CD4-positive, CD25-positive, alpha-beta regulatory T cell (primary cell): ENCODE measurements at regions not wholly inside any gene's neighbourhood (a gene's known extent, or its start where the extent isn't known, plus 50 kb on each side); places are given as distances from the start of the nearest gene placed in this dataset.

ENCODE experiments used
- ATAC-seq, 2 donors: fragments of 150-1000 bp; cut with Tn5 transposase; one replicate each; pipeline ENCODE4 v1.10.0; 2021; ENCODE audit warnings: low read depth in 2 of 2, moderate number of reproducible peaks in 2 of 2, moderate library complexity in 1 of 2
- DNase-seq, 3 donors: peaks; one replicate each; pipeline versions ENCODE4 v3.0.0 to v3.0.0-alpha.2; 2012 to 2022; ENCODE audit warnings: mixed read lengths in 1 of 3
- H3K27ac ChIP-seq: one replicate; pipeline ENCODE4 v1.7.0; 2013; ENCODE audit warnings: mild to moderate bottlenecking, low read length; ENCODE audit not compliant: insufficient read depth, poor library complexity, severe bottlenecking
- H3K27me3 ChIP-seq: one replicate; pipeline ENCODE4 v1.7.0; 2013; ENCODE audit warnings: low read length; ENCODE audit not compliant: control insufficient read depth, insufficient read depth
- H3K36me3 ChIP-seq: one replicate; pipeline ENCODE4 v1.7.0; 2013; ENCODE audit warnings: mild to moderate bottlenecking, low read length, moderate library complexity; ENCODE audit not compliant: control insufficient read depth, insufficient read depth
- H3K4me1 ChIP-seq: 2 replicates; pipeline ENCODE4 v1.7.0; 2013; ENCODE audit warnings: mild to moderate bottlenecking, low read length; ENCODE audit not compliant: insufficient read depth, control insufficient read depth, poor library complexity, severe bottlenecking
- H3K4me3 ChIP-seq: one replicate; pipeline ENCODE4 v1.7.0; 2013; ENCODE audit warnings: low read depth, mild to moderate bottlenecking, low read length, moderate library complexity
- H3K9me3 ChIP-seq, 2 experiments: 1 replicate in 1 of 2; 2 replicates in 1 of 2; pipeline ENCODE4 v1.7.0; 2013; ENCODE audit warnings: low read length in 2 of 2, mild to moderate bottlenecking in 1 of 2, moderate library complexity in 1 of 2; ENCODE audit not compliant: control insufficient read depth in 2 of 2
- H3K27ac Mint-ChIP-seq, 3 donors: one replicate each; pipeline ENCODE4 v1.8.0; 2020 to 2022; ENCODE audit warnings: mild to moderate bottlenecking in 3 of 3, mixed read lengths in 3 of 3, moderate library complexity in 2 of 3
- H3K27me3 Mint-ChIP-seq: one replicate; pipeline ENCODE4 v1.8.0; 2022; ENCODE audit warnings: mild to moderate bottlenecking, mixed read lengths
- H3K36me3 Mint-ChIP-seq: one replicate; pipeline ENCODE4 v1.8.0; 2020; ENCODE audit warnings: mixed read lengths
- H3K4me1 Mint-ChIP-seq, 4 donors: one replicate each; pipeline ENCODE4 v1.8.0; 2020 to 2022; ENCODE audit warnings: mixed read lengths in 4 of 4, mild to moderate bottlenecking in 1 of 4
- H3K4me3 Mint-ChIP-seq, 4 donors: one replicate each; pipeline ENCODE4 v1.8.0; 2020 to 2022; ENCODE audit warnings: mild to moderate bottlenecking in 4 of 4, mixed read lengths in 4 of 4, moderate library complexity in 3 of 4
- H3K9me3 Mint-ChIP-seq, 7 donors: one replicate each; pipeline ENCODE4 v1.8.0; 2020 to 2022; ENCODE audit warnings: mixed read lengths in 7 of 7, mild to moderate bottlenecking in 3 of 7, moderate library complexity in 2 of 7

GRCh38 chr7:13092708-13093005 lies 405.2 kb downstream of the ARL4A start:
- Histone ChIP-seq H3K4me1 (no peaks in the 10 kb centered on the region), H3K4me3 (no peak overlapping the region), H3K27ac (no peak overlapping the region), H3K36me3 (no peaks in the 10 kb centered on the region), H3K27me3 (no peaks in the 10 kb centered on the region), H3K9me3 (no peaks in the 10 kb centered on the region)
- H3K9me3 Mint-ChIP-seq = peaks cover 0 to 5% (median 0%) of the 10 kb centered on the region in 7 donors
- ATAC-seq = no peak
- H3K4me1 Mint-ChIP-seq = no peaks in the 10 kb centered on the region
- DNase-seq = no peak
- H3K27ac Mint-ChIP-seq = no peak overlapping the region
- H3K4me3 Mint-ChIP-seq = no peak overlapping the region
- H3K27me3 Mint-ChIP-seq = no peaks in the 10 kb centered on the region
- H3K36me3 Mint-ChIP-seq = no peaks in the 10 kb centered on the region

GRCh38 chr7:13093160-13093559 lies 405.7 kb downstream of the ARL4A start:
- H3K27ac Mint-ChIP-seq = no peak overlapping the region
- ATAC-seq = no peak

GRCh38 chr7:13097499-13097898 lies 410.1 kb downstream of the ARL4A start:
- H3K27me3 Mint-ChIP-seq = no peaks in the 10 kb centered on the region
- Histone ChIP-seq H3K27me3 (no peaks in the 10 kb centered on the region), H3K4me3 (no peak overlapping the region), H3K9me3 (no peaks in the 10 kb centered on the region), H3K36me3 (no peaks in the 10 kb centered on the region), H3K4me1 (no peaks in the 10 kb centered on the region), H3K27ac (no peak overlapping the region)
- H3K9me3 Mint-ChIP-seq = peaks cover 0 to 3% (median 0%) of the 10 kb centered on the region in 7 donors
- DNase-seq (no peak), ATAC-seq (no peak)
- H3K36me3 Mint-ChIP-seq = no peaks in the 10 kb centered on the region
- H3K4me1 Mint-ChIP-seq = no peaks in the 10 kb centered on the region
- no peak overlapping the region for H3K4me3 Mint-ChIP-seq
- H3K27ac Mint-ChIP-seq = no peak overlapping the region

More at GRCh38 chr7:13093160-13093559, 405.7 kb downstream of the ARL4A start:
- Mint-ChIP-seq H3K9me3 (peaks cover 0 to 5% (median 0%) of the 10 kb centered on the region in 7 donors), H3K4me3 (no peak overlapping the region), H3K36me3 (no peaks in the 10 kb centered on the region), H3K4me1 (no peaks in the 10 kb centered on the region), H3K27me3 (no peaks in the 10 kb centered on the region)
- Histone ChIP-seq H3K27ac (no peak overlapping the region), H3K36me3 (no peaks in the 10 kb centered on the region), H3K4me1 (no peaks in the 10 kb centered on the region), H3K4me3 (no peak overlapping the region), H3K27me3 (no peaks in the 10 kb centered on the region), H3K9me3 (no peaks in the 10 kb centered on the region)
- DNase-seq = no peak

- no peak for DNase-seq
- peaks cover 0 to 3% (median 0%) of the 10 kb centered on the region in 7 donors for H3K9me3 Mint-ChIP-seq
- H3K36me3 Mint-ChIP-seq = no peaks in the 10 kb centered on the region
- H3K27me3 Mint-ChIP-seq = no peaks in the 10 kb centered on the region
- Histone ChIP-seq H3K27me3 (no peaks in the 10 kb centered on the region), H3K4me1 (no peaks in the 10 kb centered on the region), H3K9me3 (no peaks in the 10 kb centered on the region), H3K27ac (no peak overlapping the region), H3K36me3 (no peaks in the 10 kb centered on the region), H3K4me3 (no peak overlapping the region)
- H3K27ac Mint-ChIP-seq = no peak overlapping the region
- ATAC-seq = no peak
- no peak overlapping the region for H3K4me3 Mint-ChIP-seq
- H3K4me1 Mint-ChIP-seq = no peaks in the 10 kb centered on the region
Measured at GRCh38 chr7:13098161-13098560, 410.7 kb downstream of the ARL4A start.

DNA sequence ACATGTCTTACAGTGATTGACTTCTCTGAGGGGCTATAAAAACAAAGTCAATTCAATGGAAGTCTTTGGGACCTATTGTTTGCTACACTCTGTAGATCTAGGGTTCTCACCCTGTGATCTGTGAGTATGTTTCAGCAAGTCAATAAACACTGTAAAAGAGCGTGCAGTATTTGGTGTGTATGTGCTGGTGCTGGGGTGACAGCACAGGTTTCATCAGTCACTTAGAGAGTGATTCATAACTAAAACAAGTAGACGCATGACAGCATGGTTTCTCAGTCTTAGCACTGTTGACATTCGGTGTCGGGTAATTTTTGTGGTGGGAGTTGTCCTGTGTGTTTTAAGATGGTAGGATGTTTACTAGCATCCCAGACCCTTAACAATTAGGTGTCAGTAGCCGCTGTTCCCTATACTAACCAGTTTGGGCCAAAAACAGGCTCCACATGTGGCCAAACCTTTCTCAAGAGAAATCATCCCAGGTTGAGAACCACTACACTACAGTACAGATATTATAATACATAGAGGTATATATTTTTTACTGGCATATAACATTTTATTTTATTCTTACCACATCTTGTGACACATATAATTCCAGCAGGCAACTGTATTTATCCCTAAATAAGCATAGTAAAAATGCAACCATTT lies 411.8 kb downstream of the ARL4A start:
- H3K27me3 ChIP-seq = no peaks in the 10 kb centered on the region
- no peak overlapping the region for H3K27ac Mint-ChIP-seq
- no peaks in the 10 kb centered on the region for H3K9me3 ChIP-seq
- H3K9me3 Mint-ChIP-seq = peaks cover 0 to 2% (median 0%) of the 10 kb centered on the region in 7 donors
- H3K4me3 ChIP-seq = no peak overlapping the region
- no peaks in the 10 kb centered on the region for H3K4me1 ChIP-seq
- no peaks in the 10 kb centered on the region for H3K36me3 Mint-ChIP-seq
- H3K27ac ChIP-seq = no peak overlapping the region
- DNase-seq (peak in 1 of 3 donors; percentile 11), ATAC-seq (no peak)
- H3K27me3 Mint-ChIP-seq = no peaks in the 10 kb centered on the region
- H3K4me3 Mint-ChIP-seq = no peak overlapping the region
- H3K4me1 Mint-ChIP-seq = no peaks in the 10 kb centered on the region
- H3K36me3 ChIP-seq = no peaks in the 10 kb centered on the region

DNA sequence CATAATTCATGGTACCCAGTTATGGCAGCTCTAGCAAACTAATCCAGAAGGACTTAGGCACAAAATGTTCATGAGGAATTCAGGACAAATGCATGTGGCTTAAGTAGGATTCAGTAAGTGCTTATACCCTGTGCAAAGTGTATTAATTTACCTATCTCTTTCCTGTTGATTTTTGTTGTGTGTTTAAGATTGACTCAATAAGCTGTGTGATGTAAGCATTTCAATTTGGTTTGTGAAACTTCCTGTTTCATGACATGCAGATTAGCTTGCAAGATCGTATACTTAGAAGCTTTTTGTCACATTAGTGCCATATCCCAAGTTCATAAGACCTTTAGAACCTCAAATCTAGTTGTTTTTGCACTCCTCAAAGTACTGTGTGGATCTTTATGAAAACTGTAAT lies 416.7 kb downstream of the ARL4A start:
- Histone ChIP-seq H3K4me3 (no peak overlapping the region), H3K27me3 (no peaks in the 10 kb centered on the region), H3K36me3 (no peaks in the 10 kb centered on the region), H3K27ac (no peak overlapping the region), H3K4me1 (no peaks in the 10 kb centered on the region), H3K9me3 (no peaks in the 10 kb centered on the region)
- Mint-ChIP-seq H3K9me3 (no peaks in the 10 kb centered on the region), H3K27me3 (no peaks in the 10 kb centered on the region), H3K4me1 (no peaks in the 10 kb centered on the region), H3K36me3 (no peaks in the 10 kb centered on the region), H3K27ac (no peak overlapping the region), H3K4me3 (no peak overlapping the region)
- DNase-seq (peak in 1 of 3 donors; percentile 10), ATAC-seq (no peak)

DNA sequence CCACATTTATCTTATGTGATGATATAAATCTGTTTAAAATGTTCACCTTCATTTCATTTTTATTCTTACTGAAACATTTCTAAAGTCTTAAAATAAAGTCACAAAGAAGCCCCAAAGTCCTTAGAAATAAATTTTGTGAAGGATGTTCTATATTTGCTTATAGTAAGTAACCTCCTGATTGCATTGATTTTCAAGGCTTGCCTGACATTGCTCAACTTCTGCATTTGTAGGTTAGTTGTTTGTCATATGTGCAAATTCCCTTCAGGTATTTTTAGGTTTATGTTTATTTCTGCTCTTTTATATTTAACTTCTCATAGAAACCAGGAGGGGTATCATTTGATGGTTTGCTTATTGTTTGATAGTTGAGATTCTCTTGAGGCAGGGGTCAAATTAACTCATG lies 417.8 kb downstream of the ARL4A start:
- no peaks in the 10 kb centered on the region for H3K4me1 Mint-ChIP-seq
- H3K4me1 ChIP-seq = no peaks in the 10 kb centered on the region
- no peak overlapping the region for H3K4me3 Mint-ChIP-seq
- no peak overlapping the region for H3K27ac ChIP-seq
- no peaks in the 10 kb centered on the region for H3K27me3 ChIP-seq
- no peak overlapping the region for H3K27ac Mint-ChIP-seq
- no peaks in the 10 kb centered on the region for H3K36me3 ChIP-seq
- no peaks in the 10 kb centered on the region for H3K36me3 Mint-ChIP-seq
- no peak for ATAC-seq
- no peaks in the 10 kb centered on the region for H3K9me3 Mint-ChIP-seq
- H3K27me3 Mint-ChIP-seq = no peaks in the 10 kb centered on the region
- no peak for DNase-seq
- no peaks in the 10 kb centered on the region for H3K9me3 ChIP-seq
- H3K4me3 ChIP-seq = no peak overlapping the region

GRCh38 chr7:13106513-13106912 lies 419.1 kb downstream of the ARL4A start:
- ATAC-seq = no peak
- Mint-ChIP-seq H3K4me1 (no peaks in the 10 kb centered on the region), H3K27ac (no peak overlapping the region), H3K4me3 (no peak overlapping the region), H3K9me3 (no peaks in the 10 kb centered on the region), H3K36me3 (no peaks in the 10 kb centered on the region), H3K27me3 (no peaks in the 10 kb centered on the region)
- Histone ChIP-seq H3K36me3 (no peaks in the 10 kb centered on the region), H3K4me3 (no peak overlapping the region), H3K27ac (no peak overlapping the region), H3K9me3 (no peaks in the 10 kb centered on the region), H3K4me1 (no peaks in the 10 kb centered on the region), H3K27me3 (no peaks in the 10 kb centered on the region)
- no peak for DNase-seq
